ENCODE measurements at regions not wholly inside any gene's neighbourhood (a gene's known extent, or its start where the extent isn't known, plus 50 kb on each side); places are given as distances from the start of the nearest gene placed in this dataset.

DNA sequence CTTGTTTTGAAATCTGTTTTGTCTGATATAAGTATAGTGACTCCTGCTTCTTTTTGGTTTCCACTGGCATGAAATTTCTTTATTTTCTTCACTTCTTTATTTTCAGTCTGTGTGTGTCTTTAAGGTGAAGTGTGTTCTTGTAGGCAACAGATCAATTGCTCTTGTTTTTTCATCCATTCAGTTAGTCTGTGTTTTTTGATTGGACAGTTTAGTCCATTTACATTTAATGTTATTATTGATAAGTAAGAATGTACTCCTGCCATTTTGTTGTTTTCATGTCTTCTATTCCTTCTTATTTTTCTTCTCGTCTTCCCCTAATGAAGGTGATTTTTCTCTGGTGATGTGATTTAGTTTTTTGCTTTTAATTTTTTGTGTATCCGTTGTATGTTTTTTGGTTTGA, 487.7 kb upstream of the PBX1 start:
- TF ChIP-seq, protein P1, sequence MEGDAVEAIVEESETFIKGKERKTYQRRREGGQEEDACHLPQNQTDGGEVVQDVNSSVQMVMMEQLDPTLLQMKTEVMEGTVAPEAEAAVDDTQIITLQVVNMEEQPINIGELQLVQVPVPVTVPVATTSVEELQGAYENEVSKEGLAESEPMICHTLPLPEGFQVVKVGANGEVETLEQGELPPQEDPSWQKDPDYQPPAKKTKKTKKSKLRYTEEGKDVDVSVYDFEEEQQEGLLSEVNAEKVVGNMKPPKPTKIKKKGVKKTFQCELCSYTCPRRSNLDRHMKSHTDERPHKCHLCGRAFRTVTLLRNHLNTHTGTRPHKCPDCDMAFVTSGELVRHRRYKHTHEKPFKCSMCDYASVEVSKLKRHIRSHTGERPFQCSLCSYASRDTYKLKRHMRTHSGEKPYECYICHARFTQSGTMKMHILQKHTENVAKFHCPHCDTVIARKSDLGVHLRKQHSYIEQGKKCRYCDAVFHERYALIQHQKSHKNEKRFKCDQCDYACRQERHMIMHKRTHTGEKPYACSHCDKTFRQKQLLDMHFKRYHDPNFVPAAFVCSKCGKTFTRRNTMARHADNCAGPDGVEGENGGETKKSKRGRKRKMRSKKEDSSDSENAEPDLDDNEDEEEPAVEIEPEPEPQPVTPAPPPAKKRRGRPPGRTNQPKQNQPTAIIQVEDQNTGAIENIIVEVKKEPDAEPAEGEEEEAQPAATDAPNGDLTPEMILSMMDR (IDR thresholded peaks at IDR 0.05): no peak
- TF ChIP-seq POLR2A (IDR thresholded peaks at IDR 0.05): no peak

All from right lobe of liver (tissue), 4 donors.